CD4-positive, alpha-beta T cell (primary cell): ENCODE measurements at regions not wholly inside any gene's neighbourhood (a gene's known extent, or its start where the extent isn't known, plus 50 kb on each side); places are given as distances from the start of the nearest gene placed in this dataset.

ENCODE experiments used
- ATAC-seq: fragments of 200-7000 bp; cut with Tn5 transposase; one replicate; pipeline ENCODE4 v1.10.0; 2022; ENCODE audit warnings: mild to moderate bottlenecking; ENCODE audit not compliant: poor library complexity
- CTCF ChIA-PET: fragments of 350-600 bp; sonication (Branson Sonifier 250); formaldehyde crosslinking; loops from one replicate; lab custom pipeline; 2021; ENCODE audit warnings: antibody characterized with exemption, inconsistent platforms; lab: Charles Lee
- POLR2A ChIA-PET: fragments of 350-600 bp; sonication (Branson Sonifier 250); formaldehyde crosslinking; loops from one replicate; lab custom pipeline; 2021; ENCODE audit warnings: antibody characterized with exemption, inconsistent platforms; lab: Charles Lee
- DNase-seq, 14 experiments: peaks; one replicate each; pipeline ENCODE4 v3.0.0-alpha.2; 2013 to 2020; ENCODE audit warnings: mixed read lengths in 2 of 14
- H3K27ac ChIP-seq, 2 donors: one replicate each; pipeline versions ENCODE4 v1.5.1 to v1.7.0; 2013; ENCODE audit warnings: low read length in 2 of 2, low read depth in 1 of 2, mild to moderate bottlenecking in 1 of 2
- H3K27me3 ChIP-seq, 2 experiments: 1 replicate in 1 of 2; 2 replicates in 1 of 2; pipeline versions ENCODE4 v1.6.1 to v1.7.0; 2013; ENCODE audit warnings: low read length in 2 of 2, control low read depth in 1 of 2, mild to moderate bottlenecking in 1 of 2, moderate library complexity in 1 of 2; ENCODE audit not compliant: insufficient read depth in 2 of 2, control insufficient read depth in 1 of 2
- H3K36me3 ChIP-seq: one replicate; pipeline ENCODE4 v1.6.1; 2013; ENCODE audit warnings: low read length, control low read depth; ENCODE audit not compliant: insufficient read depth
- H3K4me1 ChIP-seq: one replicate; pipeline ENCODE4 v1.6.1; 2013; ENCODE audit warnings: low read length, control low read depth; ENCODE audit not compliant: insufficient read depth
- H3K4me3 ChIP-seq: one replicate; pipeline ENCODE4 v1.5.1; 2013; ENCODE audit warnings: mild to moderate bottlenecking, low read length, moderate library complexity
- H3K9me3 ChIP-seq, 2 experiments: 1 replicate in 1 of 2; 2 replicates in 1 of 2; pipeline versions ENCODE4 v1.6.1 to v1.7.0; 2013; ENCODE audit warnings: low read length in 2 of 2, mild to moderate bottlenecking in 2 of 2, control low read depth in 1 of 2, moderate library complexity in 1 of 2; ENCODE audit not compliant: control insufficient read depth in 1 of 2, insufficient read depth in 1 of 2
- H3K27ac Mint-ChIP-seq: one replicate; pipeline ENCODE4 v1.8.0; 2020; ENCODE audit warnings: mixed read lengths
- H3K27me3 Mint-ChIP-seq: one replicate; pipeline ENCODE4 v1.8.0; 2021; ENCODE audit warnings: mixed read lengths
- H3K36me3 Mint-ChIP-seq: one replicate; pipeline ENCODE4 v1.8.0; 2021; ENCODE audit warnings: low read depth, mixed read lengths
- H3K4me1 Mint-ChIP-seq: one replicate; pipeline ENCODE4 v1.8.0; 2021; ENCODE audit warnings: low read depth, mixed read lengths
- H3K4me3 Mint-ChIP-seq: one replicate; pipeline ENCODE4 v1.8.0; 2020; ENCODE audit warnings: mild to moderate bottlenecking, mixed read lengths
- H3K9me3 Mint-ChIP-seq: one replicate; pipeline ENCODE4 v1.8.0; 2020; ENCODE audit warnings: mixed read lengths
- intact Hi-C, 2 experiments: fragments of 100-400 bp; cut with DNase I in 1 of 2; cut with micrococcal nuclease in 1 of 2; formaldehyde crosslinking; loops; one replicate each; pipeline versions ENCODE4 v1.15.1 to v1.9.0; 2023 to 2025; cut with DNase I, micrococcal nuclease
- TF ChIP-seq, protein P1 (sequence below): fragments of 200-600 bp; IDR thresholded peaks from one replicate; pipeline ENCODE4 v1.8.0; 2022; ENCODE audit warnings: antibody characterized with exemption, mild to moderate bottlenecking

DNA sequence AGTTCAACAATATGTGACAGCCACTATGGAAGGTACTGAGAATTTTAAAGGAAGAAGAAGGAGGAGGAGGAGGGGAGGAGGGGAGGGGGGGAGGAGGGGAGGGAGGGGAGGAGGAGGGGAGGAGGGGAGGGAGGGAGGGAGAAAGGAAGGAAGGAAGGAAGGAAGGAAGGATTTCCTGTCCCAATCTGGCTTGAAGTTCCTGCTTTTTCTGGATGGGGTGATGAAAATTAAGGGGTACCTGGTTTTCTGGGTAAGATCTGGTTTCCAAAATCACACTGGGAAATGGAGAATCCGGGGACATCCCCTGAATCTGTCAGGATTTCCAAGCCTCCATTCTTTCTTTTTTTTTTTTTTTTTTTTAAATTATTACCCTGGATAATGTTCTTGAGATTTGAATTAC, 271.8 kb downstream of the MTX2 start:
- ChIA-PET CTCF (no interaction called here), POLR2A (no interaction called here)
- no peaks in the 10 kb centered on the region for H3K36me3 Mint-ChIP-seq
- Histone ChIP-seq H3K27ac (no peak overlapping the region), H3K36me3 (no peaks in the 10 kb centered on the region), H3K9me3 (no peaks in the 10 kb centered on the region), H3K27me3 (peaks cover 3 to 4% of the 10 kb centered on the region in 2 experiments), H3K4me1 (no peaks in the 10 kb centered on the region), H3K4me3 (no peak overlapping the region)
- peaks cover 23% of the 10 kb centered on the region for H3K27me3 Mint-ChIP-seq
- DNase-seq (no peak), ATAC-seq (no peak)
- H3K4me1 Mint-ChIP-seq: no peaks in the 10 kb centered on the region
- intact Hi-C loops: no loop called here
- no peaks in the 10 kb centered on the region for H3K9me3 Mint-ChIP-seq
- no peak overlapping the region for H3K4me3 Mint-ChIP-seq
- TF ChIP-seq, protein P1, sequence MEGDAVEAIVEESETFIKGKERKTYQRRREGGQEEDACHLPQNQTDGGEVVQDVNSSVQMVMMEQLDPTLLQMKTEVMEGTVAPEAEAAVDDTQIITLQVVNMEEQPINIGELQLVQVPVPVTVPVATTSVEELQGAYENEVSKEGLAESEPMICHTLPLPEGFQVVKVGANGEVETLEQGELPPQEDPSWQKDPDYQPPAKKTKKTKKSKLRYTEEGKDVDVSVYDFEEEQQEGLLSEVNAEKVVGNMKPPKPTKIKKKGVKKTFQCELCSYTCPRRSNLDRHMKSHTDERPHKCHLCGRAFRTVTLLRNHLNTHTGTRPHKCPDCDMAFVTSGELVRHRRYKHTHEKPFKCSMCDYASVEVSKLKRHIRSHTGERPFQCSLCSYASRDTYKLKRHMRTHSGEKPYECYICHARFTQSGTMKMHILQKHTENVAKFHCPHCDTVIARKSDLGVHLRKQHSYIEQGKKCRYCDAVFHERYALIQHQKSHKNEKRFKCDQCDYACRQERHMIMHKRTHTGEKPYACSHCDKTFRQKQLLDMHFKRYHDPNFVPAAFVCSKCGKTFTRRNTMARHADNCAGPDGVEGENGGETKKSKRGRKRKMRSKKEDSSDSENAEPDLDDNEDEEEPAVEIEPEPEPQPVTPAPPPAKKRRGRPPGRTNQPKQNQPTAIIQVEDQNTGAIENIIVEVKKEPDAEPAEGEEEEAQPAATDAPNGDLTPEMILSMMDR: no peak
- no peak overlapping the region for H3K27ac Mint-ChIP-seq

DNA sequence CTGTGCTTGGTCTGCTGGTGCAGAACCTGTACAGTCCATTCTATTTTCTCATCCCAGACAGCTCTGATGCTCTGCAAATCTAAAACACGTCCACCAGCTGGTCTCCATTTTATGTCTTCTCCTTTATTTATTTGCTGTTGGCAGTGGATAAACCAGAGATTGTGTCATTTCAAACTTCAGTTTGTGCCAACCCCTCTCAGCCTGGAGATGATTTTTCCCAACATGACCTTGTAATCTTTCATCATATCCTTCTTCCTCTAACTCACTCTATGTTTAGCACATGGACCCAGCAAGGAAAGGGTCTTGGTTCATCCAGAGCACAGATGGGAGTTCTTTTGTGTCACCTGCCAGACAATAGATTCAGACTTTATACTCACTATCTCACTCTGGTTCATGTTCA, 273.2 kb downstream of the MTX2 start:
- H3K27me3 Mint-ChIP-seq: peaks cover 33% of the 10 kb centered on the region
- H3K9me3 Mint-ChIP-seq: no peaks in the 10 kb centered on the region
- H3K27ac Mint-ChIP-seq: no peak overlapping the region
- no peaks in the 10 kb centered on the region for H3K4me1 ChIP-seq
- CTCF ChIA-PET: interaction anchor here (1.2 kb wide), 1 partner anchor 10 kb away, joined by 4 read pairs; no protein-coding TSS in a partner anchor
- peaks cover 4 to 6% of the 10 kb centered on the region in 2 experiments for H3K27me3 ChIP-seq
- no peak overlapping the region for H3K27ac ChIP-seq
- DNase-seq (no peak), ATAC-seq (no peak)
- TF ChIP-seq, protein P1: no peak
- H3K9me3 ChIP-seq: no peaks in the 10 kb centered on the region
- no peaks in the 10 kb centered on the region for H3K36me3 ChIP-seq
- intact Hi-C loops: no loop called here
- no peaks in the 10 kb centered on the region for H3K4me1 Mint-ChIP-seq
- POLR2A ChIA-PET: no interaction called here
- no peaks in the 10 kb centered on the region for H3K36me3 Mint-ChIP-seq
- no peak overlapping the region for H3K4me3 ChIP-seq
- no peak overlapping the region for H3K4me3 Mint-ChIP-seq

DNA sequence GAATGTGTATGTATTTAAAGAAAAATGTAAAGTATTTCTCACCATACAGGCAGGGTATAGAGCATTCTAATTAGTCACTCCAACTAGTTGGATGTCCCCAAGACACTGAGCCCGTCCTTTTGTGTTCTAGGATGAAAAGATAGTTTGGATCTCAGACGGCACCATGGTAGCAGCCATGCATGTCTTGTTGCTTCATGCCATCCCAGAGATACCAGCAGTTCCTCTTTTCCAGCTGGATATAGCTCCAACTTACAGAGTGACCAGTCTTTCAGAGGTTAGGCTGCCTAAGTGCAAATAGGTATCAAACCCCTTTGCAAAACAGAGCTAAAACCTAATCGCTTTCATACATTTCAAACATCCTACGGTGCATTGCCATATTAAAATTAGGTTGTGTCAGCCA, 275.3 kb downstream of the MTX2 start:
- H3K4me3 Mint-ChIP-seq: no peak overlapping the region
- TF ChIP-seq, protein P1: no peak
- H3K4me1 Mint-ChIP-seq: no peaks in the 10 kb centered on the region
- no peak overlapping the region for H3K27ac ChIP-seq
- ATAC-seq (no peak), DNase-seq (no peak)
- no peaks in the 10 kb centered on the region for H3K36me3 Mint-ChIP-seq
- H3K27ac Mint-ChIP-seq: no peak overlapping the region
- ChIA-PET CTCF (no interaction called here), POLR2A (no interaction called here)
- peaks cover 4 to 10% of the 10 kb centered on the region in 2 experiments for H3K27me3 ChIP-seq
- H3K36me3 ChIP-seq: no peaks in the 10 kb centered on the region
- H3K27me3 Mint-ChIP-seq: peaks cover 38% of the 10 kb centered on the region
- H3K4me1 ChIP-seq: no peaks in the 10 kb centered on the region
- no peaks in the 10 kb centered on the region for H3K9me3 Mint-ChIP-seq
- H3K4me3 ChIP-seq: no peak overlapping the region
- no peaks in the 10 kb centered on the region for H3K9me3 ChIP-seq
- intact Hi-C loops: no loop called here
